HG02759 (cell line): ENCODE measurements at regions not wholly inside any gene's neighbourhood (a gene's known extent, or its start where the extent isn't known, plus 50 kb on each side); places are given as distances from the start of the nearest gene placed in this dataset.
"Not testable (repeated sequence)": the region's sequence is repeated elsewhere in the genome, so short reads cannot be mapped to it uniquely, and the experiment has no call there.

Source experiments
- ATAC-seq: cut with Tn5 transposase; IDR thresholded peaks from one replicate; pipeline ENCODE4 v1.9.1; 2021; ENCODE audit warnings: mild to moderate bottlenecking, moderate library complexity; ENCODE audit not compliant: unreplicated experiment

GRCh38 chr17:68135141-68135887 lies 99.8 kb downstream of the KPNA2 start:
- ATAC-seq: no peak

GRCh38 chr17:68141050-68141449 lies 105.5 kb downstream of the KPNA2 start:
- ATAC-seq: no peak

- no peak for ATAC-seq
These were observed 105.2 kb upstream of the AMZ2 start for GRCh38 chr17:68142595-68142994.

GRCh38 chr17:68143425-68143824 lies 104.4 kb upstream of the AMZ2 start:
- ATAC-seq: no peak

GRCh38 chr17:68145088-68145487 lies 102.8 kb upstream of the AMZ2 start:
- no peak for ATAC-seq

GRCh38 chr17:68148936-68149335 lies 98.9 kb upstream of the AMZ2 start:
- ATAC-seq: no peak

GRCh38 chr17:68152161-68152571 lies 95.7 kb upstream of the AMZ2 start:
- ATAC-seq: no peak

GRCh38 chr17:68155692-68156091 lies 92.2 kb upstream of the AMZ2 start:
- ATAC-seq: no peak

GRCh38 chr17:68161644-68162428 lies 86.0 kb upstream of the AMZ2 start:
- no peak for ATAC-seq

- ATAC-seq: not testable (repeated sequence)
These were observed 79.3 kb upstream of the AMZ2 start for GRCh38 chr17:68168273-68169164.

GRCh38 chr17:68169165-68169821 lies 78.5 kb upstream of the AMZ2 start:
- ATAC-seq: not testable (repeated sequence)

- no peak for ATAC-seq
These were observed 78.0 kb upstream of the AMZ2 start for GRCh38 chr17:68169840-68170239.

- no peak for ATAC-seq
These were observed 77.6 kb upstream of the AMZ2 start for GRCh38 chr17:68170246-68170645.

- ATAC-seq: no peak
These were observed 75.3 kb upstream of the AMZ2 start for GRCh38 chr17:68172461-68172954.

GRCh38 chr17:68175416-68175815 lies 72.4 kb upstream of the AMZ2 start:
- no peak for ATAC-seq

GRCh38 chr17:68175905-68176304 lies 71.9 kb upstream of the AMZ2 start:
- no peak for ATAC-seq

- ATAC-seq: no peak
These were observed 71.1 kb upstream of the AMZ2 start for GRCh38 chr17:68176718-68177117.

GRCh38 chr17:68178831-68179230 lies 69.0 kb upstream of the AMZ2 start:
- ATAC-seq: no peak

- no peak for ATAC-seq
These were observed 68.5 kb upstream of the AMZ2 start for GRCh38 chr17:68179236-68179925.

GRCh38 chr17:68179926-68180285 lies 67.9 kb upstream of the AMZ2 start:
- no peak for ATAC-seq
